WI38 (cell line): ENCODE measurements at regions not wholly inside any gene's neighbourhood (a gene's known extent, or its start where the extent isn't known, plus 50 kb on each side); places are given as distances from the start of the nearest gene placed in this dataset.

Experiments
- H3K4me3 ChIP-seq: 2 replicates; pipeline ENCODE4 v1.5.1; 2011; ENCODE audit warnings: low read depth, mild to moderate bottlenecking, control low read depth, low read length
- TF ChIP-seq, protein P1 (sequence below): IDR thresholded peaks from 2 replicates; pipeline ENCODE4 v1.5.1; 2012; ENCODE audit warnings: low read depth, mild to moderate bottlenecking, control low read depth, low read length

DNA sequence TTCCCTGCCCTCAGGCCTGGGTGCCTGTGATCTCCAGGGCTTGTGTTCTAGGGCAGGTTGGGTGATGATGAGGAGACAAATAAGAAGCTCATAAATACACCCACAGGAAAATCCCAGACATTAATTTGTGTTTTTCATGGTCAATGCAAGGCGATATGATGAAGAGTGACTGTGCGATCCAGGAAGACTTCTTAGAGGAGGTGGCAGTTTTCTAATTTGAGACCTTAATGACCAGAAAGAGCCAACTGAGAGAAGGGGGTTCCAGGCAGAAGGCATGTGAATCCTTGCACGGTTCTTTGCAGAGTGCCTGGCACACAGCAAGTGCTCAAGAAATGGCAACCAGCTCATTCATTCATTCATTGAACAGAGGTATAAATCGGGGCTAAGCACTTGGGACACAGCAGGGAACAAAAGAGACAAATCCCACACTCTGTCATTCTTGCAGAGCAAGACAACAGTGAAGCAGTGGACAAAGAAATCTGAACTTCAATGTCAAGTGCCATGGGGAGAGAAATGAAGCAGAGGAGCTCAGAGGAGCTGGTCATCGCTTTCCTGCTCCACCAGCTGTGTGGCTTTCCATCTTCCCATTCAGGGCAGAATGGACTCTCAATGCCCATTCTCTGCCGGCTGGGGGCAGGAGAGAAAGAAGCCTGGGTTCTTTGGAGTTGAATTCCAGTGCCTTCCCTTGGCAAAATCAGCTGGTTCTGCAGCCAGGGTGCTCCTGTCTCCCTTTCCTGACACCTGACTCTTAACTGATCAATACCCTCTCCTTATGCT, 128.3 kb downstream of the AACS start:
- no peak overlapping the region for H3K4me3 ChIP-seq

DNA sequence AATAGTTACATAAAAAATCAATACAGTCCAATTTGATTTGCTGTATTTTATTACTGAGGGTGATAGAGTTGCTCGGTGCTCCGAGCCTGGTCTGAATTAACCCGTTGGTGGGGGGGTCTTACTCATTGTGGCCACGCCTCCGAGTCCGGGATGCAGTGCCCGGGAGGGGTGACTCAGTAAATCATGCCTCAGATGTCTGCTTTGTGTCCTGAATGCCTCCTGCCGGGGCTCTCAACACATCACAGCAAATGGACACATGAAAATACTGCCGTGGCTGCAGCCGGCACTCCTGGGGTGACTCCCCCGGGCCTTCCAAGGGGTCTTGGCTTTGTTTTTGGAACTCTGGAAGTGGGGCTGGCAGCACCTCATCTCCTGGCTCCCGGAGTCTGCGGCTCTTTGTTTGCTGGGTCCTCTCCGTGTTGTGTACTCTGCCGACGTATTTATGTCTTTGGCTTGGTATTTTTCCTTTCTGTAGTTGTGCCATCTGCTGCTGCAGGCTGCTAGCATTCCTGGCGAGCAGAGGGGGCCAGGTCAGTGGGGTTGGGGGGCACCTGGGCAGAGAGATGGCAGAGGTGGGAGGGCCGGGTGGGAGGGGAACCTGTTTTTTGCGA, 129.0 kb downstream of the AACS start:
- TF ChIP-seq, protein P1, sequence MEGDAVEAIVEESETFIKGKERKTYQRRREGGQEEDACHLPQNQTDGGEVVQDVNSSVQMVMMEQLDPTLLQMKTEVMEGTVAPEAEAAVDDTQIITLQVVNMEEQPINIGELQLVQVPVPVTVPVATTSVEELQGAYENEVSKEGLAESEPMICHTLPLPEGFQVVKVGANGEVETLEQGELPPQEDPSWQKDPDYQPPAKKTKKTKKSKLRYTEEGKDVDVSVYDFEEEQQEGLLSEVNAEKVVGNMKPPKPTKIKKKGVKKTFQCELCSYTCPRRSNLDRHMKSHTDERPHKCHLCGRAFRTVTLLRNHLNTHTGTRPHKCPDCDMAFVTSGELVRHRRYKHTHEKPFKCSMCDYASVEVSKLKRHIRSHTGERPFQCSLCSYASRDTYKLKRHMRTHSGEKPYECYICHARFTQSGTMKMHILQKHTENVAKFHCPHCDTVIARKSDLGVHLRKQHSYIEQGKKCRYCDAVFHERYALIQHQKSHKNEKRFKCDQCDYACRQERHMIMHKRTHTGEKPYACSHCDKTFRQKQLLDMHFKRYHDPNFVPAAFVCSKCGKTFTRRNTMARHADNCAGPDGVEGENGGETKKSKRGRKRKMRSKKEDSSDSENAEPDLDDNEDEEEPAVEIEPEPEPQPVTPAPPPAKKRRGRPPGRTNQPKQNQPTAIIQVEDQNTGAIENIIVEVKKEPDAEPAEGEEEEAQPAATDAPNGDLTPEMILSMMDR = no peak
- no peak overlapping the region for H3K4me3 ChIP-seq

More for the DNA sequence above, 128.3 kb downstream of the AACS start:
- TF ChIP-seq, protein P1 = no peak

DNA sequence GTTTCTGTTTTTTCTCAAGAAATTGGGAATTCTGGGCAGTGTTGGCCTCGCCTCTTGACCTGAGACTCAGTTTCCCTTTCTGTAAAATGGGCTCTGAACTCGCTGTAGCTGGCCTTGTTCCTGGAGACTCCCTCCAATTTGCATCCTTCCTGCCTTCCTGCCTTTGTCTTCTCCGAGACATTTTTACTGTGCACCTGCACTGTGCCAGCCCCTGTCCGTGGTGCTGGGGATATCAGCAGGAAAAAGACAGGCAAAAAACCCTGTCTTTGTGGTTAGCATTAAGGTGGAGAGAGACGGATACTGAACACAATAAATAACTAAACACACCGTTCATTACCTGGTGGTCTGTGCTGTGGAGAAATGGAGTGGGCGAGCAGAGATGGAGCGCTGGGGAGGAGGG, 129.8 kb downstream of the AACS start:
- TF ChIP-seq, protein P1 = no peak
- no peak overlapping the region for H3K4me3 ChIP-seq

GRCh38 chr12:125197326-125197725, 132.1 kb downstream of the AACS start:
- TF ChIP-seq, protein P1 = no peak
- H3K4me3 ChIP-seq = no peak overlapping the region

GRCh38 chr12:125198652-125199051, 133.4 kb downstream of the AACS start:
- TF ChIP-seq, protein P1 = no peak
- no peak overlapping the region for H3K4me3 ChIP-seq

GRCh38 chr12:125201090-125201489, 135.9 kb downstream of the AACS start:
- no peak overlapping the region for H3K4me3 ChIP-seq

DNA sequence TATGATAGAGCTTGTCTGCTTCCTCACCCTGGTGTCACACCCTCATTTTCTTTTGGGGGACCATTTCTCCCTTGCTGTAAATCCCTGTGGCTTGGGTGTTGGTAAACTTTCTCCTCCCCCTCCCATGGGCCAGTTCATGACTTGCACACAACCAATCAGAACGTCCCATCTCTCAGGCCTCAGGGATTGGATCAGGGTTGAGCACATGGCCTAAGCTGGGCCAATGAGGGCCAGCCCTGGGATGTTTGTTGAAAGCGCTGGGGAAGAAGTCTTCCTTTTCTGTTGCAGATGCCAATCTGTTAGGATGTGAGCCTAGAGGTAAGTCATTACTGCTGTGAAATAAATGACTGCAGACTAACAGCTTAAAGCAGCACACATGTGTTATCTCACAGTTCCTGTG, 136.7 kb downstream of the AACS start:
- TF ChIP-seq, protein P1 = no peak

More at GRCh38 chr12:125201090-125201489, 135.9 kb downstream of the AACS start:
- TF ChIP-seq, protein P1 = no peak

More for the DNA sequence above, 136.7 kb downstream of the AACS start:
- no peak overlapping the region for H3K4me3 ChIP-seq
